C4-2B (cell line): ENCODE measurements at regions not wholly inside any gene's neighbourhood (a gene's known extent, or its start where the extent isn't known, plus 50 kb on each side); places are given as distances from the start of the nearest gene placed in this dataset.

Experiments
- H3K27ac ChIP-seq: fragments of 450-650 bp; 2 replicates; pipeline ENCODE4 v1.5.1; 2017
- ZFX ChIP-seq: fragments of 450-650 bp; IDR thresholded peaks from 2 replicates; pipeline ENCODE4 v1.6.1; 2017
- TF ChIP-seq, protein P1 (sequence below): fragments of 450-650 bp; conservative IDR thresholded peaks from 2 replicates; pipeline ENCODE4 v1.5.1; 2017; ENCODE audit warnings: mild to moderate bottlenecking

DNA sequence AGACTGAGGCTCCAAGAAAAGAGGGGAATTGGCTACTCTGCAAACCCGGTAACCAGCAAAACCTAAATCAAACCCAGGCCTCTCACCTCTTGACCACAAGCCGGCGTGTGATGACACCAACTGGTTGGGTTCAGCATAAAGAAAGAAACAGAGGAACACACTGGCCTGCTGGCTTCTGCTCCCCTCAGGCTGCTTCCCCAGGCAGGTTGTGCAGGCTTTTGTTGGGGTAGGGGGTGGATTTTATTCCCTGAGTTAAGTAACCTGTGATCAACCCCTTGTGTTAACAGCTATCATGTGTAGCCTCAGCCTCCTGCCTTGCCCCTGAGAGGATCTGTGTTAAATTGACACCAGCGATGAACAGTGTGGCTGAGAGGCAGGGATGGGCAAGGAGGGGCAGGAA lies 111.6 kb upstream of the ZBTB40 start:
- TF ChIP-seq, protein P1, sequence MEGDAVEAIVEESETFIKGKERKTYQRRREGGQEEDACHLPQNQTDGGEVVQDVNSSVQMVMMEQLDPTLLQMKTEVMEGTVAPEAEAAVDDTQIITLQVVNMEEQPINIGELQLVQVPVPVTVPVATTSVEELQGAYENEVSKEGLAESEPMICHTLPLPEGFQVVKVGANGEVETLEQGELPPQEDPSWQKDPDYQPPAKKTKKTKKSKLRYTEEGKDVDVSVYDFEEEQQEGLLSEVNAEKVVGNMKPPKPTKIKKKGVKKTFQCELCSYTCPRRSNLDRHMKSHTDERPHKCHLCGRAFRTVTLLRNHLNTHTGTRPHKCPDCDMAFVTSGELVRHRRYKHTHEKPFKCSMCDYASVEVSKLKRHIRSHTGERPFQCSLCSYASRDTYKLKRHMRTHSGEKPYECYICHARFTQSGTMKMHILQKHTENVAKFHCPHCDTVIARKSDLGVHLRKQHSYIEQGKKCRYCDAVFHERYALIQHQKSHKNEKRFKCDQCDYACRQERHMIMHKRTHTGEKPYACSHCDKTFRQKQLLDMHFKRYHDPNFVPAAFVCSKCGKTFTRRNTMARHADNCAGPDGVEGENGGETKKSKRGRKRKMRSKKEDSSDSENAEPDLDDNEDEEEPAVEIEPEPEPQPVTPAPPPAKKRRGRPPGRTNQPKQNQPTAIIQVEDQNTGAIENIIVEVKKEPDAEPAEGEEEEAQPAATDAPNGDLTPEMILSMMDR: no peak
- TF ChIP-seq ZFX: no peak
- no peak overlapping the region for H3K27ac ChIP-seq

DNA sequence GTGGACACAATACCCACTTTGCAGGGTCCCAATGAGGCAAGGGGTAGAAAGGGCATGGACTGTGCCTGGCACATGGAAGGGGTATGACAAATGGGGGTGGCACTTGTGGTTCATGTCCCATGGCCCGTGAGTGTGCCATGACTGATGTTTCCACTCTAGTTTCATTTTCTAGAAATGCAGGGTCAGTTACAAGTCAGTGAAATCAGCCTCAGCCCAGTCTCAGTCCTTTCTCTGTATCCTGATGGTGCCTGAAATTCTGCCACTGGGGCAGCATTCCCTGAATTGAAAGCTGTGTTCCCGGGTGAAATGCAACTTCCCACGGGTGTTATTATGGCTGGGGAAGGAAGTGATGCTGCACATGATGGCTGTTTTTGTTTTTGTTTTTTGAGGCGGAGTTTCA lies 110.8 kb upstream of the ZBTB40 start:
- H3K27ac ChIP-seq: no peak overlapping the region
- TF ChIP-seq ZFX: no peak
- TF ChIP-seq, protein P1: no peak

DNA sequence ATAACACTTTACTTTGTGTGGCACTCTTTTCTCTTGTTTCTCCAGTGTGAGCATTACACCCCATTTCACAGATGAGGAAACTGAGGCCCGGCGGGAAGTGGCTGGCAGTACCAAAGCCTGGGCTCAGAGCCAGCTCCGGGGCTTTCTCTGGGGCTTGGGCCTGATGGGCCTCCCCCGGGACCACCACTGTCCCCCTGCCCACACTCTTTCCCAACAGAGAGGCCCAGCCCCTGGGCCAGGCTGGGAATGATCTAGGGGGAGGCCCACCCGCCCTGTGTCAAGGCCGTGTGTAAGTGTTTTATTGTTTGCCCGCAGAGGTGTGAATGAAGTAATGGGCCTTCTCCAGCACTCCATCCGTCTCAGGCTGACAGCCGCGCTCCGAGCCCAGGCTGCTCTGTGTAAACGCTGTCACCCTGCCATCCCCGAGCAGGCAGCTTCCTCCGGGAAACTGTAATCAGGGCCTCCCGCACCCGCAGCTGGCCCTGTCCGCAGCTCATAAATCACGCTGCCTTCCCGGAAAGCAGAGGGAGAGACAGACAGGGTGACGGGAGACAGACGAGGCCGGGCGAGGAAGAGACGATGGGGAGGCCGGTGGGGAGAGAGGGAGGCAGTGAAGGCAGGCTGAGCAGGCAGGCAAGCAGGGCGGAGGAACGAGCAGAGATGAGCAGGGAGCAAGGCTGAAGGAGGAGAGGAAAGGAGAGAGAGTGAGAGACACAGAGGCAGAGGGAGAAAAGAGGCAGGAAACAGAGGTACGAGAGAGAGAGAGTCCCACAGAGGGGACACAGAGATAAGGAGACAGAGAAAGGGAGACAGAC lies 109.7 kb upstream of the ZBTB40 start:
- no peak overlapping the region for H3K27ac ChIP-seq
- TF ChIP-seq, protein P1: no peak
- no peak for TF ChIP-seq ZFX

DNA sequence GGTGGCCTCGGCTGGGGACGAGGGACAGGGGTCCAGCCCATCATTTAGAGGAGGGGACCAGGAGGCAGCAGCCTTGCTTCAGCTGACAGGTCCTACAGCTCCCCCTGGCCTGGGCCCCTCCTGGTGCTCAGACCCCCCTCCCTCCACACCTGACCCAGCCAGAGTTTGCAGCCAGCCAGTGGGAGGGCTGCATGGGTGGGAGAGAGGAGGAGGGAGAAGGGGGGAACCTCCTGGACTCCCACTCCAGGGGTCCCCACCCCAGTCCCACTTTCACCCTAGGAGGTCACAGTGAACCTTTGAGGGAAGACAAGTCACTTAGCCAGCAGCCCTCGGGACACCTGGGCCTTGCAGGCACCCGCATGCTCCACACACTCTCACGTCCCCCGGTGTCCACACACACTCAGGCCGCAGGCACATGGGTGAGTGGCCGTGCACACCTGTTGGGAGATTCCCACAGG lies 108.9 kb upstream of the ZBTB40 start:
- TF ChIP-seq, protein P1: no peak
- TF ChIP-seq ZFX: no peak
- H3K27ac ChIP-seq: no peak overlapping the region

DNA sequence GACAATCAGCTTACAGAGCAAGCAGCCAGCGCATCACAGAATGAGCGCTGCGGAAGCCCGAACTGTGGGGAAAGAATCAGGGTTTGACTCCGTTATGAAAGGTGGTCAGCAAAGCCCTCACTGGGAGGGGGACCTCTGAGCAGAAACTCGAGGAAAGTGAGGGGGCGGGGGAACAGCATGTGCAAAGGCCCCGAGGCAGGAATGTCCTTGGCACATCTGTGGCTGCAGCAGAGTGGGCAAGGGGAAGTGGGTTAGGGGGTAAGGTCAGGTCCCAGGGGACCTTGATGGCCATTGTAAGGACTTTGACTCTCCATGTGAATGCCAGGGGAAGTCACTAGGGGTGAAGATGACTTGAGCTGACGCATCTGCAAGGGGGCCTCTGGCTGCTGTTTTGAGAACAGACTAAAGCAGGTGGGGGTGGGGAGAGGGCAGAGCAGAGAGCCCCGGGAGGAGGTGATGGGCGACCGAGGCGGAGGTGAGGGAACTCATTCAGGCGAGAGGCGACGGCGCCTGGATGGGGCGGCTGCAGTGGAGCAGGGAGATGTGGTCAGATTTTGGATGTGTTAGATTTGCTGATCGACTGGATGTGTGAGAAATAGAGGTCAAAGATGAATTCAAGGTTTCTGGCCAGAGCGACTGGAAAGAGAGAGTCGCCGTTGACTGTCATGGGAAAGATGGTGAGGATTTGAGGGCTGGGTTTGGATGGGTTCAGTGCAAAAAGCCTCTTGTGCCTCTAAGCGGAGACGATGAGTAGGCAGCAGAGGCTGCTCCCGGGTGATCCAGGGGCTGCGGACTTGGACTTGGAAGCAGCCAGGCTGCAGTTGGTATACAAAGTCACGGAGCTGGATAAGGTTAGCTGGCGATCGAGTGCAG lies 108.0 kb upstream of the ZBTB40 start:
- H3K27ac ChIP-seq: no peak overlapping the region
- TF ChIP-seq, protein P1: no peak
- no peak for TF ChIP-seq ZFX

DNA sequence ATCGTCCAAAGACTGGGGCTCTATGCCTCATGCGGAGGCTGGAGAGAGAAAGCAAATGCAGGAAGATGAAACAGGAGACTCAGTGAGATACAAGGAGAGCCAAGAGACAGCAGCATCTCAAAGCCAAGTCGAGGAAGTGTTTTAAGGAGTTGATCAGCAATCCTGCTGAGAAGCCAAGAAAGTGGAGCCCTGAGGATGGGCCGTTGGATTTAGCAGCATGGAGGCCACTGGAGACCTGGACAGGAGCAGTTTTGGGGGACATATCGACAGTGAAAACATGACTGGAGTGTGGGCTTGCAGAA lies 107.4 kb upstream of the ZBTB40 start:
- TF ChIP-seq, protein P1: no peak
- no peak for TF ChIP-seq ZFX
- H3K27ac ChIP-seq: no peak overlapping the region

DNA sequence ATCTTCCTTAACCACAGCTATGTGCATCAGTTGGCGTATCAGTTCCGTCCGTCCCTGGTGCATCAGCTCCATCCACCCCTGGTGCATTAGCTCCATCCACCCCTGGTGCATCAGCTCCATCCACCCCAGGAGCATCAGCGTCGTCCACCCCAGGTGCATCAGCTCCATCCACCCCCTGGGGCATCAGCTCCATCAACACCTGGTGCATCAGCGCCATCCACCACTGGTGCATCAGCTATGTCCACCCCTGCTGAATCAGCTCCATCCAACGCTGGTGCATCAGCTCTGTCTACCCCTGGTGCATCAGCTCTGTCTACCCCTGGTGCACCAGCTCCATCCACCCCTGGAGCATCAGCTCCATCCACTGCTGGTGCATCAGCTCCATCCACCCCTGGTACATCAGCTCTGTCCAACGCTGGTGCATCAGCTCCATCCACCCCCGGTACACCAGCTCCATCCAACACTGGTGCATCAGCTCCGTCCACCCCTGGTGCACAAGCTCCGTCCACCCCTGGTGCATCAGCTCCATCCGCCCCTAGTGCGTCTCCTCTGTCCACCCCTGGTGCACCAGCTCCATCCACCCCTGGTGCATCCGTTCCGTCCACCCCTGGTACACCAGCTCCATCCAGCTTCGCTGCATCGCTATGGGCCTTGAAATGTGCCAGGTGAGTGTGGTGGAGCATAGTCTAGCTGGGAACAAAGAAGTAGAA lies 106.6 kb upstream of the ZBTB40 start:
- H3K27ac ChIP-seq: no peak overlapping the region
- TF ChIP-seq ZFX: no peak
- TF ChIP-seq, protein P1: no peak
